HCEC 1CT (cell line): ENCODE measurements at regions not wholly inside any gene's neighbourhood (a gene's known extent, or its start where the extent isn't known, plus 50 kb on each side); places are given as distances from the start of the nearest gene placed in this dataset.

Source experiments
- DNase-seq: peaks from one replicate; pipeline ENCODE4 v3.0.0-alpha.2; 2017

- no peak for DNase-seq
Observed at GRCh38 chr5:5615569-5615968, 193.1 kb downstream of the ICE1 start.

- DNase-seq: no peak
Observed at GRCh38 chr5:5613261-5613990, 190.9 kb downstream of the ICE1 start.

DNA sequence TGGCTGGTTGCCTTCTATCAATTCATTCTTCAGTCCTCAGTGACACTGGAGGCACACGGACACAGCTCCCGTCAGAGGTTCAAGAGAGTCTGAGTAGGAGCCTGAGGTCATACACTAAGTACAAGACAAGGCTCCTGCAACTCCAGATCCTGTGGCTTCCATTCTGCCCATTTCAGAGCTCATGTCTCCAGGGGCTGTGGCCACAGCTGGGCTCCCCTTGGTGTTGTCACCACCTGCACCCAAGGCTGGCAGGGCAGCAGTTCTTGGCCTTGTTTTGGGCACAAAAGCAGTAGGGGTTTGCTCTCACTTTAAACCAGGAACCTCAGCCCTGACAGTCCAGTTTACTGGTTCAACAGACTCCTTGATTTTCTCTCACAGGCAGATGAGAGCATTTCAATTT, 189.6 kb downstream of the ICE1 start:
- no peak for DNase-seq

GRCh38 chr5:5609935-5610334, 187.5 kb downstream of the ICE1 start:
- DNase-seq: no peak

DNA sequence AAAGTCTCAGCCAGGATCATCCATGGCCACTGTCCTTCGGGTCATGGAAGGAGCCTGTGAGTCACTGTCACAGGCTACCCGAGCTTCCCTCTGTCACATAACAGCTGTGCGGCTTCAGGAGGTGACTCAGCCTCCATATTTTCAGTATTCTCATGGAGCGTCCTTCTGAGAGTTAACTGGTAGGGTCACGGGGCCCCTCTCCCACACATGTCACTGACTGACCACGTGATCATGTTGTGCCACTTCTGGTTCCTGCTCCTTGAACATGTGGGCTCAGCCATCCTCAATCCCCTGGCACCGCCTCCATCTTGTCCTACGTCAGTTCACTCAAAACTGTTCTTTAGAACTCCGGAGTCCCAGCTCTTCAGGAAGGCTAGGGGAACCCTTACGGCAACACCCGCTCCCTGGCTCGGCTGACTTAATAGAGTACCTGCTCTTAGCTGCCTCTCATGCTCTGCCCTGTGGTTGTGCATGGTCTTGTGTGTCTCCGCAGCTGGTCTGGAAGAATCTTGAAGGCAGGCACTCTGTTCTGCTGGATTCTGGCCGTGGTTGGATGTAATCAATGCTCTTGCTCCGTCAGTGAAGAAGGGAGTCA, 182.8 kb downstream of the ICE1 start:
- DNase-seq: no peak

- DNase-seq: no peak
Observed at GRCh38 chr5:5602554-5602953, 180.1 kb downstream of the ICE1 start.

DNA sequence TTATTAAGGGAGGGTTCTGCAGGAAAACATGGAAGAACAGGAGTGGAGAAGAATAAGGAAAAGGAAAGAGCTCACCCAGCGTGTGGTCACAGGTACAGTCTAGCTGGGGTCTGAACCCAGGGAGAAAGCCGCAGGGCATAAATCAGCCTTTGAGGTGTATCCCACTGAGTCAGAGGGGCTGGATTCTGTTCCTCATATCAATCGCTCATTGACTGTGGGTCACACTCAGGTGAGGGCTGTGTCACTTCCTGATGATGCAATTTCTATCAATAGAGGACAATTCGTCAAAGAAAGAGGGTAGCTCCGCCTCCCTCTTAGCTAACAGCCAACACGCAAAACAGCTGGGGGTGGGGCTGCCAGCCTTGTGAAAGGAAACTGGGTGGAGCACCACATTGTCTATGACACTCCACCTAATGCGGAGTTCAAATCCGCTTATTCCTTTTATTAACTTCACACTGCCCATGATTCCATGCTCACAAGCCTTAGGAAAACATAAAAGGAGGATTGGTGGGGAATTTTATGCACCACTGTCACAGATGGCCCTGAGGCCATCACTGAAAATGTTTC, 176.2 kb downstream of the ICE1 start:
- no peak for DNase-seq

DNA sequence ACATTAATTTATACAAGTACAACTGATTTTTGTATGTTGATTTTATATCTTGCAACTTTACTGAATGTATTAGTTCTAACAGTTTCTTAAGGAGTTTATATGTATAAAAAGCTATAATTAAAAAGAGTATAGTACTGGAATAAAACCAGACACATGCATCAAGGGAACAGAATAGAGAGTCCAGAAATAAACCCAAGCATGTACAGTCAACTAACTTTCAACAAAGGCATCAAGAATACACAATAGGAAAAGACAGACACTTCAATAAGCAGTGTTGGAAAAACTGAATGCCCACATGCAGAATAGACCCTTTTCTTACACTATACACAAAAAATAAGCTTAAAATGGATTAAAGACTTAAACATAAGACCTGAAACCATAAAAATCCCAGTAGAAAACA, 170.9 kb downstream of the ICE1 start:
- no peak for DNase-seq

GRCh38 chr5:5592541-5592940, 170.1 kb downstream of the ICE1 start:
- no peak for DNase-seq

DNA sequence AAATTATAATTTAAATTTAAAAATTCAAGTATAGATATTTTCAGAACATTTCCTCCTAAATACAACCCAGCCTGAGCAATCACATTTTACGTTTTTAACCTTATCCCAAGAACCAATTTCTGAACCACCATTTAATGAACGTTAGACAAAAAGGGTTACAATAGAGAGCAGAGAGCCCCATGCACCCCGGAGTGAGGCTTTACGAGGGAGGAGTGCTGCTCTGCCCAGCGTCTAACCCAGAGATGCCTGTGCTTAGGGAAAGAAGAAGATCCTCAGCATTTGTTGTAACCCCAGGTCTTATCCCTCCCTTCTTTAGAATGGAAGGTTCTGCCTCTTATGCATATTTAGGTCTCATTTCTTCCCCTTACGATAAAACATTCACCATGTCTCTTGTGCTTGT, 169.1 kb downstream of the ICE1 start:
- no peak for DNase-seq

- DNase-seq: no peak
Observed at GRCh38 chr5:5589857-5590256, 167.4 kb downstream of the ICE1 start.

GRCh38 chr5:5588887-5589826, 166.7 kb downstream of the ICE1 start:
- no peak for DNase-seq

DNA sequence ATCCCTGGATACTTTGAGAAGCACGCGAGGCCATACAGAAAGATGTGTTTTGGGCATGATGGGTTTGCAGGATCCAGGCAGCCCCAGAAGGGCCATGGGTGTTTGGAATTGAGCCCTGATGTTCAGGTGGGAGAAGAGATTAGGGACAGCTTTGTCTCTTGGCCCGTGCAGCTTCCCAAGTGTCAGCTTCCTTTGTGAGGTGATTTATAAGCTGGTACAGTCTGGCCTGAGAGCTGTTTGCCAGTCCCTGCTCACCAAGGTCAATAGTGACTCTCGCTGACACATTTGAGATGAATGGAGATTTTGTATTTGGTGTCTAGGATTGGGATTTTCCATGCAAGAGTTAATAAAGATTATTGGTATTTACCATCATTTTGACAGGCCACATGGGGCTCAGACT, 165.9 kb downstream of the ICE1 start:
- DNase-seq: no peak

GRCh38 chr5:5587474-5587873, 165.0 kb downstream of the ICE1 start:
- no peak for DNase-seq

DNA sequence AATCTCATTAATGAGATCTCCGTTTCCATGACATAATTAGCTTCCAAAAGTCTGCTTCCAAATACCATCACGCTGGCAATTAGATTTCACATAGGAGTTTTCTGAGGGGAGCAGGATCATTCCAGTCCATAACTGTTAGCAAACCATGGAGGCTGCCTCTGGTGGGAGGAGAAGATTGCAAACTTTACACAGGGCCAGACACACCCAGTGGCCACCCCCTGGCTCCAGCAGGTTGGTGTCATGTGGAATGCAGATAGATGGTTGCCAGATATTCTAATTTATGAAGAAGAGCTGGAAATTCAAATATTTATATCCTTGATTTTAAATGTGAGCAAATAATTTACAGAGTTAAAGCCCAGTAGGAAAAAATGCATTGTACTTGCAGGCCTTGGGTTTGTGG, 164.2 kb downstream of the ICE1 start:
- DNase-seq: no peak

- no peak for DNase-seq
Observed at GRCh38 chr5:5585751-5586341, 163.4 kb downstream of the ICE1 start.

DNA sequence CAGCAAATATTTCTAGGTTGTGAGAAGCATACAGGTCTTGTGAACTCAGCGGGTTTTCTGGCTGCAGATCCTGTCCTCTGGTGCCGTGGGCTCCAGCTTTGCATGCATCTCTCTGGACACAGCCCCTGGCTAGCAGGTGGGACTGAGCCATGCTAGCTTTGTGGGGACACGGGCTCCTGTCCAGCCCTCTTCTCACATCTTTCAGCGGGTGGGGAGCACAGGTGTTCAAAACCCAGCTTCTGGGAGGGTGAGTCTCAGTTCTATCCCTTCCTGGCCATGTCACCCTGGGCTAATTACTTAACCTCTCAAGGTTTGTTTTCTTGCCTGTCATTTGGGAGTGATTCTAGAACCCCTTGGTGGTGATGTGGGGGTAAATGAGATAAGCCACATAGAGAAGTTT, 162.3 kb downstream of the ICE1 start:
- no peak for DNase-seq

DNA sequence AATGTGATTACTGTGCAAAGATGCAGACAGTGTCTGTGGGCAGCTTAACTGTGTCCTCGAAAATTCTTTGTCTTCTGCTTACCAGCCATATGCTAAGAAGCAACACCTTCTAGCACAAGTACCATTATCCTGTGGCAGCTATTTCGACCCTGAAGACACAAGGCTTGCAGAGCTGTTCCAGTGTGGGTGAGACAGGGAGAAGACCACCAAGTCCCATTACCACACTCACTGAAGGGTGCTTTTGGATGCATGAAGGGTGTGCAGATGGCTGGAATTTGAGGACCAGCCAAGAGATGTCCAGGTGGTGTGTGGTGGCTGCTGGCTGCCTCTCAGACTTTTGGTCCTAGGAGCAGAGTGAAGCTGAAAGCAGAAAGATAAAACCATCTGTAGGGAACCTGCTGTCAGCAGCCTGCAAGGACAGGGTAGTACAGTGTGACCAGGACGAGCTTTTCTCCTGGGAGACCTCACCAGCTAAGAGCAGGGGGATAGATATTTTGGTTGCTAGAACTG, 161.8 kb downstream of the ICE1 start:
- DNase-seq: no peak

DNA sequence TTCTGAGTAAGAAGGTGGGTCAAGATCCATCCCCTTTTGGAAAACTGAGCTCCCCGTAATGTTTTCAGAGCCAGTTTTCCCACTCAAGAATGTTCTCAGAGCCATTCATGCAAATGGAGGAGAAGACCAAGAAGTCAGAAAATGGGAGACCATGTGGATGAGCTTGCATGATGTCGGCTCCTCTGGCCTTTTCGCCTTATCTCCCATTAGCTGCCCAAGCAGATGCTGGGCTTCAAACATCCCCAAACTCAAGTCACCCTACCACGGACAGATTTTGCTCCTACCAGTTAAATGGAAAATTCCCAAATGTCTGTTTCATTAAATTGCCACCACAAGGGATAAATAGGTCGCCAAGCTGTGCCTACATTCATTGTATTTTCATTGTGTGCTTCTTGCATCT, 161.4 kb downstream of the ICE1 start:
- no peak for DNase-seq

DNA sequence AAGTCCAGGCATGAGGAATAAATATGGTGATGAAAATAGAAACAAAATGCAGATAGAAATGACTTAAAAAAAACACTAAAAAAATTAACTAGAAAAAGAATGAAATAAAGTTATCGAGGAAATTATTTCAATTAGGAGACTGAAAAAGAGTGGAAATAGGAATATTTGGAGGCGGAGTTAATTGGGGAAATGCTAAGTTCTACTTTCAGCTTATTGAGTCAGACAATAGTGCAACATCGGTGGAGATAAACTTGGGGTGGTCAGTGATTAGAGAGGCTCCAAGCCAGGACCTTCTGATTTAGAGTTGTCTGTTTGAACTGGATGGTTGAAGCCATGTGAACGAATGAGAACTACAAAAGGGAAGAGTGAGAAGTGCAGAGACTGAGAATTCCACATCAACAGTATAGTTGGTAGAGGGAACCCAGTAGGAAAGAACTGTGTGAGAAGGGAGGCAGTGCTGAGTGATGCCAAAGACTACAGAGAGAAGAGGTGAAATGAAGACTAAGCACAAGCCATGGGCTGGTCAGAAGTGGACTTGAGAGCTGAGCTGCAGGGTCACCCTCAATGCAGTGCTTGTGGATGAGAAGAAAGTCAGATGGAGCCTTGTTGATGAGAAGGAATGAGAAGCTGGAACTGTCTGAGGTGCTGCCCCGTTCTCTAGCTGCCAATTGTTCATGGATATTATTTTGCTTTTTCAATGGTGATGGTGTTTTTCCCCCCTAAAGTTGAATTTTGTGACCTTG, 160.7 kb downstream of the ICE1 start:
- no peak for DNase-seq

GRCh38 chr5:5581080-5581479, 158.6 kb downstream of the ICE1 start:
- no peak for DNase-seq

DNA sequence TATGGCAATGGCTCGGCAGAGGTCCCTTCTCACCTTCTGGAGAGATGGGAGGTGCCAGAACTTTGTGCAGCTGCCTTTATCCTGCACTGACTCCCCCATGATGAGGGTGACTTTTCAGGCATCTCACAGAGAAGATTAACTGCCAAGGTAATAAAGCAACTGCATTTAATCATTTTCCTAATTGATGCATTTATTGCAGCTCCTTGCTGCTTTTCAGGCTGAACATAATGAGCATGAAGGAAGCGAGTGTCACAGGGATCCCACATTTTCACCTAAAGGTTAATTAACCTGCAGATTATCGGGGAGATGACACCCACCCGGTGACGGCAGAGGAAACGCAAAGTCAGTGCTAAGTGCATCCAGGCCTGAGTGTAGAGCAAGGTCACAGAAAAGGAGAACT, 154.3 kb downstream of the ICE1 start:
- no peak for DNase-seq
